ENCODE measurements at regions not wholly inside any gene's neighbourhood (a gene's known extent, or its start where the extent isn't known, plus 50 kb on each side); places are given as distances from the start of the nearest gene placed in this dataset.

DNA sequence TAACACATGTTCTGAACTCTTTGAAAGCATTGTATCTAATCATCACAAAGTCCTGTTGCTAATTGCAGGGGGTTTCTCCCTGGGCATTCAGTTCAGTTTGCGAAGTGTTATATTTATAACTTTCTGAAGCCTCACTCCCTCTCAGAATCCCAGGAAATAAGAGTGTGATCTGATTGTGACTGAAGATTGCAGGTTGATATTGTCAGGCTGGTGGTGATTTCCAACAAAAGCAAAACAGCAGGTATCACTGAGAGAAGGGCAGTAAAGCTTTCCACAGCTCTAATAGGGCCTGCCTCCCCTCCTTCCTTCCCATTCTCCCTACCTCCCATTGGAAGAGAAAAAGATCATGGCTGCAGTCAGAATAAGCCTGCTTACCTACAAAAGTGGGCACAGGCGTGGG is 466.7 kb upstream of the FSHR start:
- TF ChIP-seq POLR2A (IDR thresholded peaks at IDR 0.05) = no peak
- TF ChIP-seq, protein P1, sequence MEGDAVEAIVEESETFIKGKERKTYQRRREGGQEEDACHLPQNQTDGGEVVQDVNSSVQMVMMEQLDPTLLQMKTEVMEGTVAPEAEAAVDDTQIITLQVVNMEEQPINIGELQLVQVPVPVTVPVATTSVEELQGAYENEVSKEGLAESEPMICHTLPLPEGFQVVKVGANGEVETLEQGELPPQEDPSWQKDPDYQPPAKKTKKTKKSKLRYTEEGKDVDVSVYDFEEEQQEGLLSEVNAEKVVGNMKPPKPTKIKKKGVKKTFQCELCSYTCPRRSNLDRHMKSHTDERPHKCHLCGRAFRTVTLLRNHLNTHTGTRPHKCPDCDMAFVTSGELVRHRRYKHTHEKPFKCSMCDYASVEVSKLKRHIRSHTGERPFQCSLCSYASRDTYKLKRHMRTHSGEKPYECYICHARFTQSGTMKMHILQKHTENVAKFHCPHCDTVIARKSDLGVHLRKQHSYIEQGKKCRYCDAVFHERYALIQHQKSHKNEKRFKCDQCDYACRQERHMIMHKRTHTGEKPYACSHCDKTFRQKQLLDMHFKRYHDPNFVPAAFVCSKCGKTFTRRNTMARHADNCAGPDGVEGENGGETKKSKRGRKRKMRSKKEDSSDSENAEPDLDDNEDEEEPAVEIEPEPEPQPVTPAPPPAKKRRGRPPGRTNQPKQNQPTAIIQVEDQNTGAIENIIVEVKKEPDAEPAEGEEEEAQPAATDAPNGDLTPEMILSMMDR (IDR thresholded peaks at IDR 0.05) = no peak

Data from thyroid gland (tissue), 4 donors.